ENCODE measurements at regions not wholly inside any gene's neighbourhood (a gene's known extent, or its start where the extent isn't known, plus 50 kb on each side); places are given as distances from the start of the nearest gene placed in this dataset.

DNA sequence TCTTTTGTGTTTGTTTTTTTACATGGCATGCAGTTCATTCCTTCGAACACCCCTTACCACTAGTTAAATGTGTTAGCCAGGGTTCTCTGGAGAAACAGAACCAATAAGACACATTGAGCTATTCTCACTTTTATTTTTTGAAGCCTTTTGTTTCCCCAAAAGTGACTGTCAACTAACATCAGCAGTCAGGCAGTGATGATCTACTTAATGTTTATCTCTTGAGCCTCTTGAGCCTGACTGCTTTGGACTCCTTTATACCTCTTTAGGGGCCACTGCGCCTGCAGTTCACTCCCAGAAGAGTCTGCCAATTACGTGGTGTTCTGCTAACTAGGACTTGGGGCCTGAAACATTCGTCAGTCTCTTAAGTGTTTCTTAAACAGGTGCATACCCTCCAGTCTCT, 163.7 kb upstream of the FLRT2 start:
- DNase-seq (ENCODE audit: low read depth), result no peak
- H3K4me3 ChIP-seq (ENCODE audit: low read depth, low read length), result no peak overlapping the region
- TF ChIP-seq, protein P1, sequence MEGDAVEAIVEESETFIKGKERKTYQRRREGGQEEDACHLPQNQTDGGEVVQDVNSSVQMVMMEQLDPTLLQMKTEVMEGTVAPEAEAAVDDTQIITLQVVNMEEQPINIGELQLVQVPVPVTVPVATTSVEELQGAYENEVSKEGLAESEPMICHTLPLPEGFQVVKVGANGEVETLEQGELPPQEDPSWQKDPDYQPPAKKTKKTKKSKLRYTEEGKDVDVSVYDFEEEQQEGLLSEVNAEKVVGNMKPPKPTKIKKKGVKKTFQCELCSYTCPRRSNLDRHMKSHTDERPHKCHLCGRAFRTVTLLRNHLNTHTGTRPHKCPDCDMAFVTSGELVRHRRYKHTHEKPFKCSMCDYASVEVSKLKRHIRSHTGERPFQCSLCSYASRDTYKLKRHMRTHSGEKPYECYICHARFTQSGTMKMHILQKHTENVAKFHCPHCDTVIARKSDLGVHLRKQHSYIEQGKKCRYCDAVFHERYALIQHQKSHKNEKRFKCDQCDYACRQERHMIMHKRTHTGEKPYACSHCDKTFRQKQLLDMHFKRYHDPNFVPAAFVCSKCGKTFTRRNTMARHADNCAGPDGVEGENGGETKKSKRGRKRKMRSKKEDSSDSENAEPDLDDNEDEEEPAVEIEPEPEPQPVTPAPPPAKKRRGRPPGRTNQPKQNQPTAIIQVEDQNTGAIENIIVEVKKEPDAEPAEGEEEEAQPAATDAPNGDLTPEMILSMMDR (IDR thresholded peaks at IDR 0.05; ENCODE audit: insufficient read depth, low read depth, low read length, missing control alignments), result no peak

DNA sequence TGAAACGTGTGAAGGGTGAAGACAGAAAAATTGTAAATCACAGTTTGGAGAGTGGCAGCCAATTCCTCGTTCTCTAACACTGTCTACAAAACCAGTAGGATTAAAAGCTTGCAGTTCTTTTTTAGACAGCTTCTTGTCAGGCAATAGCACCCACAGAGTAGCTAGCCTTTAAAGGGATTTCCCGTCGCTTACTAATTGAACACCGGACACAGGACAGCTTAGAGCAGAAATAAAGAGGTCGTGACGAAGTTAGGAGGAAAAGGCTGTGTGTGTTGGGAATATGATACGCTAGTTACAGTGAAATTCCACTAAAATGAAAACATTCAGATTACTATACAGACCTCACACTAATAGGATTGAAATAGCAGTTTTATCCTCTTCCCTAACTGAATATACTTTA, 149.1 kb upstream of the FLRT2 start:
- DNase-seq (ENCODE audit: low read depth), result no peak
- TF ChIP-seq, protein P1 (IDR thresholded peaks at IDR 0.05; ENCODE audit: insufficient read depth, low read depth, low read length, missing control alignments), result no peak
- H3K4me3 ChIP-seq (ENCODE audit: low read depth, low read length), result no peak overlapping the region

DNA sequence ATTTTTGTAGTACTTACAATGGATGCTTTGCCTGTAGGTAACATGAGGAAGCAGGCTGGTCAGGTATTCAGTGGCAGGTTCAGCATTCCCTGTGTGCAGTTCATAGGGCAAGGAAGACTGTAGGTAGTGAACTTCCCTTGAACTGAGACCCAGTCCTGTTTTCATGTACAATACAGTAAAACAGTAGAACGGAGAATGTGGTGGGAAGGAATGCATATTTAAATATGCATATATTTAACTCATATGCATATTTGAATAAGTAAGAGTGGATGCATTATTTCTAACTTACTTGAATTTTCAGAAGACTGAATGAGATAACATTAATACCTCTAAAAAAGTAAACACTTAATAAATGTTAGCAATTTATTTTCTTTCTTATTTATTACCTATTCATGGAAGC, 147.6 kb upstream of the FLRT2 start:
- TF ChIP-seq, protein P1 (IDR thresholded peaks at IDR 0.05; ENCODE audit: insufficient read depth, low read depth, low read length, missing control alignments), result no peak
- no peak for DNase-seq (ENCODE audit: low read depth)
- no peak overlapping the region for H3K4me3 ChIP-seq (ENCODE audit: low read depth, low read length)

DNA sequence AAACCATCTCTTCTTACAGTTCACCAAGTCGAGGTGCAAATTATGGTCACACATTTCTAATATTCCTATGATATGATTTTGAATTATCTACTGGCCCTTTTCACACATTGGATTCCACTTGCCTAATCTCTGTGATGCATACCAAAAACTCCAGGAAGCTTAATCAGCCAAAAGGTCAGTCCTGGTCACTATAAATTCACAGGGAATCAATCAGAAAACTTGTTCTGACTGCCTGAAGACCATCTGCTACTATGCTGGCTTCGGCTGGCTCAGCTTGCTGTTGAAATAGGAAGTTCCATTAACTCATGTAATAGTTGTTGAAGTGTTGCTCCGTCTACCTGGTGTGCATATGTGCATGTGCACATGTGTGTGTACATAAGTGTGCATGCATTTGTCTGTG, 142.8 kb upstream of the FLRT2 start:
- TF ChIP-seq, protein P1 (IDR thresholded peaks at IDR 0.05; ENCODE audit: insufficient read depth, low read depth, low read length, missing control alignments), result no peak
- no peak for DNase-seq (ENCODE audit: low read depth)
- H3K4me3 ChIP-seq (ENCODE audit: low read depth, low read length), result no peak overlapping the region

DNA sequence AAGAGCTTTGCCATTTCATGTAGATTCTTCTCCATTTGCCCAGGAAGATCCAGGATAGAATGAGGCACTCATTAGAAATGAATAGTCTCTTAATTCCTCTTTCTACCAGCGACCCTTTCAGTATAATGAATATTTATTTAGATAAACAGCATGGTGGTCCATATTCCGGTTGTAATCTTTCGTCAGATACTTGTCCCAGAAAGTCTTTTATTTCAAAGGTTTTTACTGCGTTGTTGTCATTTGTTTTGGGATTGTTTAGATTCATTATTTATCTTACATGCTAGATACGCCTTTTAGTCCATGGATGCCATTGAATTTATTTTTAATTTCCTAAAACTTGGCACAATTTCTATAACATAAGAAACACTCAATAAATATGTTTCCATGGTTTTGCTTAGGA, 139.7 kb upstream of the FLRT2 start:
- DNase-seq (ENCODE audit: low read depth), result no peak
- H3K4me3 ChIP-seq (ENCODE audit: low read depth, low read length), result no peak overlapping the region
- TF ChIP-seq, protein P1 (IDR thresholded peaks at IDR 0.05; ENCODE audit: insufficient read depth, low read depth, low read length, missing control alignments), result no peak

DNA sequence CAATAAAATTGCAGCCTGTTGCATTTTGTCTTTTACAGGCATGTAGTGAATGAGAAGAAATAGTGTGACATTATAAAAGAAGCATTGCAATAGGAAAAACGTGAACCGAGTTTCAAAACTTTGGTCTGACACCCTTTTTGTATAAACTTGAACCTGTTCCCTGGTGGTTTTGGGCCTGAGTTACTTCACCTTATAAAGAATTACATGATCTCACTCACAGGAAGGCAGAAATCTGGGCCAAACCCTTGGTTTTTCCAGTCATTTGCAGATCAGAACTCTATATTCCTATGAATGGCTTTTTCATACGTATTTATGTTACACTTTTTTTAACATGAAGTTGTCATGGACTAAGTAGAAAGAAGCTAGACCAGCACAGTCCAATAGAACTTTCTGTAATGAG, 138.5 kb upstream of the FLRT2 start:
- H3K4me3 ChIP-seq (ENCODE audit: low read depth, low read length), result no peak overlapping the region
- TF ChIP-seq, protein P1 (IDR thresholded peaks at IDR 0.05; ENCODE audit: insufficient read depth, low read depth, low read length, missing control alignments), result no peak
- no peak for DNase-seq (ENCODE audit: low read depth)

DNA sequence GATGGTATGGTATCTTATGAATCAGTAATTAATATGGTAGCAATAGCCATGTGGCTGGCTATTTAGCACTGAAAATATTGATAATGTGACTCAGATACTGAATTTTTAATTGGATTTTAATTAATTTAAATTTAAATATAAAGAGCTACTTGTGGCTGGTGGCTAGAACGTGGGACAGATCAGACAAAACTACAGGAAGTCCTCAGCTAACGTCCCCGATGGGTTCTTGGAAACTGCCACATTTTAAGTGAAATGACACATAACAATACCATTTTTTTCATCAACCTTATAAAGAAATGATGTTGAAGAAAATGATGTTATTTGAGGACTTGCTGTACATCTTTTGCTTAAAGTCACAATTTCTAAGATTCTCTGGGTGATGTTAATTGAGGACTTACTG, 138.1 kb upstream of the FLRT2 start:
- no peak overlapping the region for H3K4me3 ChIP-seq (ENCODE audit: low read depth, low read length)
- TF ChIP-seq, protein P1 (IDR thresholded peaks at IDR 0.05; ENCODE audit: insufficient read depth, low read depth, low read length, missing control alignments), result no peak
- no peak for DNase-seq (ENCODE audit: low read depth)

All from GM12865 (cell line).